GM21528 (cell line): ENCODE measurements at regions not wholly inside any gene's neighbourhood (a gene's known extent, or its start where the extent isn't known, plus 50 kb on each side); places are given as distances from the start of the nearest gene placed in this dataset.

Source experiments
- ATAC-seq: cut with Tn5 transposase; IDR thresholded peaks from one replicate; pipeline ENCODE4 v1.9.1; 2021; ENCODE audit warnings: mild to moderate bottlenecking, moderate library complexity; ENCODE audit not compliant: unreplicated experiment, low FRiP score

- ATAC-seq, result no peak
Observed at GRCh38 chr16:76885776-76886537, 305.0 kb upstream of the MON1B start.

GRCh38 chr16:76897816-76898215 is 293.2 kb upstream of the MON1B start:
- ATAC-seq, result no peak

- no peak for ATAC-seq
Observed at GRCh38 chr16:76899767-76900166, 291.2 kb upstream of the MON1B start.

- no peak for ATAC-seq
Observed at GRCh38 chr16:76900285-76901263, 290.4 kb upstream of the MON1B start.

GRCh38 chr16:76906552-76906951 is 284.4 kb upstream of the MON1B start:
- ATAC-seq, result no peak

- ATAC-seq, result no peak
Observed at GRCh38 chr16:76910931-76911330, 280.1 kb upstream of the MON1B start.

GRCh38 chr16:76913046-76913445 is 277.9 kb upstream of the MON1B start:
- ATAC-seq, result no peak

- no peak for ATAC-seq
Observed at GRCh38 chr16:76926042-76926441, 264.9 kb upstream of the MON1B start.

- no peak for ATAC-seq
Observed at GRCh38 chr16:76926595-76926994, 264.4 kb upstream of the MON1B start.

GRCh38 chr16:76931186-76931585 is 259.8 kb upstream of the MON1B start:
- no peak for ATAC-seq

GRCh38 chr16:76932541-76933211 is 258.3 kb upstream of the MON1B start:
- ATAC-seq, result no peak

GRCh38 chr16:76940251-76940650 is 250.7 kb upstream of the MON1B start:
- no peak for ATAC-seq

GRCh38 chr16:76941113-76941512 is 249.9 kb upstream of the MON1B start:
- ATAC-seq, result no peak

GRCh38 chr16:76942089-76942488 is 248.9 kb upstream of the MON1B start:
- no peak for ATAC-seq

GRCh38 chr16:76943921-76944320 is 247.1 kb upstream of the MON1B start:
- ATAC-seq, result no peak

GRCh38 chr16:76946879-76947278 is 244.1 kb upstream of the MON1B start:
- ATAC-seq, result no peak

- ATAC-seq, result no peak
Observed at GRCh38 chr16:76947749-76948148, 243.2 kb upstream of the MON1B start.

- no peak for ATAC-seq
Observed at GRCh38 chr16:76955629-76956028, 235.4 kb upstream of the MON1B start.

GRCh38 chr16:76956394-76956793 is 234.6 kb upstream of the MON1B start:
- no peak for ATAC-seq

- no peak for ATAC-seq
Observed at GRCh38 chr16:76956841-76957240, 234.1 kb upstream of the MON1B start.

GRCh38 chr16:76959166-76959565 is 231.8 kb upstream of the MON1B start:
- ATAC-seq, result no peak
